GM19438 (cell line): ENCODE measurements at regions not wholly inside any gene's neighbourhood (a gene's known extent, or its start where the extent isn't known, plus 50 kb on each side); places are given as distances from the start of the nearest gene placed in this dataset.

Source experiments
- ATAC-seq: cut with Tn5 transposase; IDR thresholded peaks from one replicate; pipeline ENCODE4 v1.9.1; 2021; ENCODE audit warnings: low read depth; ENCODE audit not compliant: unreplicated experiment

GRCh38 chr1:81635816-81636215 lies 164.9 kb upstream of the ADGRL2 start:
- ATAC-seq: no peak

- ATAC-seq: no peak
Observed at GRCh38 chr1:81634294-81634693, 166.4 kb upstream of the ADGRL2 start.

- ATAC-seq: no peak
Observed at GRCh38 chr1:81619156-81619555, 181.6 kb upstream of the ADGRL2 start.

GRCh38 chr1:81618376-81618775 lies 182.4 kb upstream of the ADGRL2 start:
- no peak for ATAC-seq

- no peak for ATAC-seq
Observed at GRCh38 chr1:81617308-81617967, 183.3 kb upstream of the ADGRL2 start.

- ATAC-seq: no peak
Observed at GRCh38 chr1:81613803-81614202, 186.9 kb upstream of the ADGRL2 start.

GRCh38 chr1:81607924-81608323 lies 192.8 kb upstream of the ADGRL2 start:
- no peak for ATAC-seq

GRCh38 chr1:81607086-81607485 lies 193.6 kb upstream of the ADGRL2 start:
- ATAC-seq: no peak

GRCh38 chr1:81606656-81607055 lies 194.1 kb upstream of the ADGRL2 start:
- ATAC-seq: no peak

- no peak for ATAC-seq
Observed at GRCh38 chr1:81605023-81605422, 195.7 kb upstream of the ADGRL2 start.

GRCh38 chr1:81600878-81601622 lies 199.7 kb upstream of the ADGRL2 start:
- no peak for ATAC-seq

GRCh38 chr1:81600363-81600762 lies 200.4 kb upstream of the ADGRL2 start:
- ATAC-seq: no peak

- ATAC-seq: no peak
Observed at GRCh38 chr1:81598623-81599022, 202.1 kb upstream of the ADGRL2 start.

- ATAC-seq: no peak
Observed at GRCh38 chr1:81597720-81598426, 202.9 kb upstream of the ADGRL2 start.

- ATAC-seq: no peak
Observed at GRCh38 chr1:81596341-81596740, 204.4 kb upstream of the ADGRL2 start.

- ATAC-seq: no peak
Observed at GRCh38 chr1:81594206-81594605, 206.5 kb upstream of the ADGRL2 start.

GRCh38 chr1:81592233-81592632 lies 208.5 kb upstream of the ADGRL2 start:
- ATAC-seq: no peak

- no peak for ATAC-seq
Observed at GRCh38 chr1:81590171-81590570, 210.6 kb upstream of the ADGRL2 start.

GRCh38 chr1:81588149-81588548 lies 212.6 kb upstream of the ADGRL2 start:
- ATAC-seq: no peak

- no peak for ATAC-seq
Observed at GRCh38 chr1:81587426-81587825, 213.3 kb upstream of the ADGRL2 start.

GRCh38 chr1:81585371-81585770 lies 215.4 kb upstream of the ADGRL2 start:
- ATAC-seq: no peak

GRCh38 chr1:81584398-81584797 lies 216.3 kb upstream of the ADGRL2 start:
- ATAC-seq: no peak
